Activated T-helper 2 cell treated with anti-CD3 and anti-CD28 coated beads, Interferon-gamma antibody, Interleukin-2, Interleukin-4, amounts not matched to agents 10 μg/mL and 5 μg/mL and 100 μg/mL, durations not matched to agents 14 hours and 24 hours and 36 hours (primary cell): ENCODE measurements at regions not wholly inside any gene's neighbourhood (a gene's known extent, or its start where the extent isn't known, plus 50 kb on each side); places are given as distances from the start of the nearest gene placed in this dataset.

Source experiments
- DNase-seq: peaks from one replicate; pipeline ENCODE4 v3.0.0; 2021; ENCODE audit warnings: low spot score
- H3K27ac Mint-ChIP-seq: one replicate; pipeline ENCODE4 v1.8.0; 2021; ENCODE audit warnings: mixed read lengths
- H3K27me3 Mint-ChIP-seq: one replicate; pipeline ENCODE4 v1.8.0; 2021; ENCODE audit warnings: low read depth, mixed read lengths
- H3K36me3 Mint-ChIP-seq: one replicate; pipeline ENCODE4 v1.8.0; 2021; ENCODE audit warnings: low read depth, mixed read lengths
- H3K4me1 Mint-ChIP-seq: one replicate; pipeline ENCODE4 v1.8.0; 2021; ENCODE audit warnings: low read depth, mixed read lengths
- H3K4me3 Mint-ChIP-seq: one replicate; pipeline ENCODE4 v1.8.0; 2021; ENCODE audit warnings: low read depth, mild to moderate bottlenecking, moderate library complexity, mixed read lengths
- H3K9me3 Mint-ChIP-seq: one replicate; pipeline ENCODE4 v1.8.0; 2021; ENCODE audit warnings: mixed read lengths
- intact Hi-C: fragments of 100-400 bp; cut with micrococcal nuclease; formaldehyde crosslinking; loops from one replicate; pipeline ENCODE4 v1.15.1; 2023

DNA sequence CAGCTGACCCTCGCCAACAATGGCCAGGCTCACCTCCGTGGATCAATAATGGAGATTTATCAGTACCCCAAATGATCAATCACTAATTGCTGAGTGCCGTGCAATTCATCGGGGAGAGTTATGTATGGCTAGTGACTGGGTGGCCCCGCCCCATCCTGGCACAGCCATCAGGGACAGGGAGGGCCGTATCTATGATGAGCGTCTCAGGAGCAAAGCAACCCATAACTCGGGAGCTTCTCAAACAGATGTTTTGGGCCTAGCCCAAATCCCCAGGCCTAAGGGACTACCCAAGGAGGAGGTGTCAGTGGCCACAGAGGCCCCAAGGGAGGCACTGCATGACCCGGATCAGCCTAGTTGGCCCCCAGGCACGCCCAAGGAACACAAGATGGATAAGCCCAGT is 180.0 kb upstream of the LINGO1 start:
- DNase-seq: no peak
- intact Hi-C loops: no loop called here
- H3K27ac Mint-ChIP-seq: no peak overlapping the region
- H3K4me1 Mint-ChIP-seq: no peaks in the 10 kb centered on the region
- no peaks in the 10 kb centered on the region for H3K36me3 Mint-ChIP-seq
- peaks cover 8% of the 10 kb centered on the region for H3K27me3 Mint-ChIP-seq
- no peaks in the 10 kb centered on the region for H3K9me3 Mint-ChIP-seq
- no peak overlapping the region for H3K4me3 Mint-ChIP-seq

DNA sequence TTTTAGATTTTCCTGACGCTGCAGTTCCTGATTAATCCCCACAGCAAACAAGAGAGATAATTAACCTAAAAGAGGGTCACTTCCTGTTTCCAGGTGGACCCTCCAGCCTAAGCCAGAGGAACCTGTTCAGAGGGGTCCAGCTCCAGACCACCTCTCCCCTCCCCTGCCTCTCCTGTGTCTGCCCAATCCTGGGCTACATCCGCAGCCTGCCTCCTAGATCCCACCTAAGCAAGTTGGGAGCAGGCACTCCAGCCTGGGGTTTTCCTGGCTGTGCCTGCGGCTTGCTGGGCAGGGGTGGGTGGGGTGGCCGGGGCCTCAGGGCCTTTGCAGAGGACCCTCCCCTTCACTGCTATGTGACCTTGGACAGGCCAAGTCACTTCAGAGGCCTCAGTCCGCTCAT is 178.6 kb upstream of the LINGO1 start:
- H3K36me3 Mint-ChIP-seq: no peaks in the 10 kb centered on the region

DNA sequence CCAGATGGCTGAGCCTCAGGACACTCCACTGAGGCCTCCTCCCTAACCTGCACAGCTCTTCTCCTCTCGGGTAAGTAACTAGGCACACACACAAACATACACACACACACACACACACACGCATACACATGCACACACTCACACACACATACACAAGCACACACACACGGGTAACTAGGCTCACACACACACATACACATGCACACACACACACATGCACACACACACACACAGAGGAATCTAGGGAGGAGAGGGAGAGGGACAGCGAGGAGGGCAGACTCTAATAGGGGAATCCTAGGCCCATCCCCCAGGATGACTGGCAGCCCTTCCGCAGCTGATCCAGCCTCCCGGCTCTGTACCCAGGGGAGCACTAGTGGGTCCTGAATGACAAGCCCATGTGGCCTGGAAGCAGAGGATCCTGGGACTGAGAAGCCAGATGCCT is 177.4 kb upstream of the LINGO1 start:
- intact Hi-C loops: no loop called here
- no peaks in the 10 kb centered on the region for H3K4me1 Mint-ChIP-seq
- H3K36me3 Mint-ChIP-seq: no peaks in the 10 kb centered on the region
- no peak overlapping the region for H3K27ac Mint-ChIP-seq
- H3K9me3 Mint-ChIP-seq: no peaks in the 10 kb centered on the region
- no peak for DNase-seq
- no peaks in the 10 kb centered on the region for H3K27me3 Mint-ChIP-seq
- H3K4me3 Mint-ChIP-seq: no peak overlapping the region

More for the DNA sequence above, 178.6 kb upstream of the LINGO1 start:
- no peaks in the 10 kb centered on the region for H3K9me3 Mint-ChIP-seq
- no peaks in the 10 kb centered on the region for H3K4me1 Mint-ChIP-seq
- DNase-seq: no peak
- intact Hi-C loops: no loop called here
- H3K27me3 Mint-ChIP-seq: peaks cover 2% of the 10 kb centered on the region
- H3K4me3 Mint-ChIP-seq: no peak overlapping the region
- no peak overlapping the region for H3K27ac Mint-ChIP-seq

DNA sequence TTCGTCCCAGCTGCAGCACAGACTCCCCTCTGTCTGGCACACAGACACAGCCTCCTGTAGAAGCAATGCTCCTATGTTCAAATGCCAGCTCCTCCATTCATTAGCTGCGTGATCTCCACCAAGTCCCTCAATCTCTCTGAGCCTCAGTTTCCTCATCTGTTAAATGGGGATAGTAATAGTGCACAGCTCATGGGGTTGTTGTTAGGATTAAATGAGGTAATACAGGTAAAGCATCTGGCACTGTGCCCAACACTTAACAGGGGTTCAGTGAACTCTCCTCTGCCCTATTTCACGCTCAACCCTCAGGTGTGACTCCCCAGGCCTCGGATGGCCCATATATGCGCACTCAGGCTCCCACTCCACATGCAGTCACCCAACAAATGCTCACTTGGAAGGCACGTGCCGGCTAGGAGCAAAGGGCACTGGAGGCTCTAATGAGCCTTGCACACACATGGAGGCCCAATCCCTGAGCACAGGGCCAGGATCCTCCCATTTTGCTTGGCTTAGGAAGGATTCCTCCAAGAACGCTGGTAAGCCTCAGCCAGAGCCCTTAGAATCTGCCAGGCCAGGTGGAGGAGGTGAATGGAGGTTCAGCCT is 176.0 kb upstream of the LINGO1 start:
- no peak for DNase-seq
- intact Hi-C loops: no loop called here
- Mint-ChIP-seq H3K27ac (no peak overlapping the region), H3K4me1 (no peaks in the 10 kb centered on the region), H3K36me3 (no peaks in the 10 kb centered on the region), H3K9me3 (no peaks in the 10 kb centered on the region), H3K27me3 (no peaks in the 10 kb centered on the region), H3K4me3 (no peak overlapping the region)

DNA sequence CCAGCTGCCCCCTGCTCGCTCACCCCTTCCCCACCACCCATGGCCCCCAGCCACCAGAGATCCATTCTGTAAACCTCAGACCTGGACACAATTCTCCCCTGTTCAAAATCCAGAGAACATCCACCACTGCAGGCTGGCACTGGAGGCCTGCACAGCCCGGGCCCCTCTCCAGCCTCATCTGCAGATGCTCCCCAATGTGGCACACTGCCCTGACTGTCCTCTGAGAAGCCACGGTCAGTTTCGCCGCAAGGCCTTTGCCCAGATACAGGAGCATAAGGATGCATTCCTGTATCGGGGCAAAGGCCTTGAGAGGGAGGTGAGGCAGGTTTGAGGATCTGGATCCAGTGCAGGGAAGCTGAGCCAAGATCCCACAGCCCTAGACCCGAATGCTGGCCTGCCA is 175.4 kb upstream of the LINGO1 start:
- Mint-ChIP-seq H3K4me3 (no peak overlapping the region), H3K27ac (no peak overlapping the region), H3K9me3 (no peaks in the 10 kb centered on the region), H3K36me3 (no peaks in the 10 kb centered on the region), H3K27me3 (no peaks in the 10 kb centered on the region), H3K4me1 (no peaks in the 10 kb centered on the region)
- intact Hi-C loops: no loop called here
- no peak for DNase-seq

DNA sequence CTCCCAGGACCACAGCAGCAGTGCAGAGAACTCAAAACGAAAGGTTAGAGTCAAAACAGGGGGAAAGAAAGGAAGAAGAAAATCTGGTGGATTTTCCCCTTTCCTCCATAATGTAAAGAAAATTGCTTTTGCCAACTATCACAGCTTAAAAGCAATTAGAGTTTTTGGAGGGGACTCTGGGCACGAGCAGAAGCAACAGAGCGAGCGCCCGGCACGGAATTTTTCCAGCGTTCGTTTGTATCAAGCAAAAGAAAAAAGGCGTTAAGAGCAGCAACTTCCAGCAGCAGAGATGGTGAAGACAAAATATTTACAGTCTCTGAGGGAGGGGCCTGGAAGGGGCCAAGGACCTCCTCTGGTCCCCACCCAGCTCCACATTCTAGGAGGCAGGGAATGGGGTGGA is 174.9 kb upstream of the LINGO1 start:
- Mint-ChIP-seq H3K27me3 (no peaks in the 10 kb centered on the region), H3K9me3 (no peaks in the 10 kb centered on the region), H3K4me3 (no peak overlapping the region), H3K36me3 (no peaks in the 10 kb centered on the region), H3K27ac (no peak overlapping the region), H3K4me1 (no peaks in the 10 kb centered on the region)
- DNase-seq: no peak
- intact Hi-C loops: no loop called here

DNA sequence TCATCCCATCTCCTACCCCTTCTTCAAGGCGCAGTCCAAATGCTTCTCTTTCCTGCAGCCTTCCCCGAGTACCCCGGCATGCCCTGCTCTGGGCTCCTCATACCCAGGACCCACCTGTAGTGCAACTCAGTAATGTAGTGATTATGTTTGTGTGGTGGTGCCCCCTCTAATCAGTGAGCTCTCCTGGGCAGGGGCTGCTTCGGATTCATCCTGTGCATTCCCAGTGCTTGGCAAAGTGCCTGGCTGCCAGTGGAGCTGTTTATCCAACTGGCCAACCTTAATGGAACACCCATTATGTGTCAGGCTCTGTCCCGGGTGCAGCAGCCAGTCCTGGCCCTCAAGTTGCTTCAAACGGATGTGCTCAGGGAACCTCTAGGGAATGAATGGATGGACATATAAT is 174.4 kb upstream of the LINGO1 start:
- Mint-ChIP-seq H3K9me3 (no peaks in the 10 kb centered on the region), H3K27me3 (no peaks in the 10 kb centered on the region), H3K4me3 (no peak overlapping the region), H3K27ac (no peak overlapping the region), H3K4me1 (no peaks in the 10 kb centered on the region), H3K36me3 (no peaks in the 10 kb centered on the region)
- no peak for DNase-seq
- intact Hi-C loops: no loop called here

DNA sequence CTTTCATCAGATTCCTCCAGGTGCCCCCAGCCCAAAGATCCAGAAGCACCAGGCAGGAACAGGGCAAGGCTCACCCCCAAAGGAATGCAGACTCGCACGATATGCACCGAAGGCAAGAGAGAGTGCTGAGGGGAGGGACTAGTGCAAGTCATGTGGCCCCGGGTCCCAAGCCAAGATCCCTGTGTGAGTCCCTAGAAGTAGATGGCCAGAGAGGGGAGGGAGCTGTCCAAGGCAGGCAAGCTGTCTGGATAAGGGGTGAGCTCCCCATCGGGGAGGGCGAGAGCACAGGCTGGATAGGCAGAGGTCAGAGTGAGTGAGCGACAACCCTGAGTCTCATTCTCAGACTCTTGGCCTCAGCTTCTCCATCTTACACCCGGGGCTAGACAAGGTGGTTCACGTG is 171.5 kb upstream of the LINGO1 start:
- H3K27ac Mint-ChIP-seq: no peak overlapping the region
- no peaks in the 10 kb centered on the region for H3K4me1 Mint-ChIP-seq
- DNase-seq: no peak
- intact Hi-C loops: no loop called here
- H3K36me3 Mint-ChIP-seq: no peaks in the 10 kb centered on the region
- no peaks in the 10 kb centered on the region for H3K9me3 Mint-ChIP-seq
- H3K27me3 Mint-ChIP-seq: no peaks in the 10 kb centered on the region
- no peak overlapping the region for H3K4me3 Mint-ChIP-seq

DNA sequence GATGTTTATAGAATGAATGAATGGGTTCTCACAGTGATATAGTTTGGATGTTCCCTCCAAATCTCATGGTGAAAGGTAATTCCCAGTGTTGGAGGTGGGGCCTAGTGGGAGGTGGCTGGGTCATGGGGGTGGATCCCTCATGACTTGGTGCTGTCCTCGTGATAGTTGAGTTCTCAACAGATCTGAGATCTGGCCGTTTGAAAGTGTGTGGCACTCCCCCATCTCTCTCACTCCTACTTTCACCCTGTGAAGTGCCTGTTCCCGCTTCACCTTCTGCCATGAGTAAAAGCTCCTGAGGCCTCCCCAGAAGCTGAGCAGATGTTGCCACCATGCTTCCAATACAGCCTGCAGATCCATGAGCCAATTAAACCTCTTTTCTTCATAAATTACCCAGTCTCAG is 170.8 kb upstream of the LINGO1 start:
- no peaks in the 10 kb centered on the region for H3K4me1 Mint-ChIP-seq
- no peaks in the 10 kb centered on the region for H3K36me3 Mint-ChIP-seq
- no peak overlapping the region for H3K27ac Mint-ChIP-seq
- intact Hi-C loops: no loop called here
- no peaks in the 10 kb centered on the region for H3K9me3 Mint-ChIP-seq
- H3K27me3 Mint-ChIP-seq: no peaks in the 10 kb centered on the region
- no peak overlapping the region for H3K4me3 Mint-ChIP-seq
- no peak for DNase-seq

DNA sequence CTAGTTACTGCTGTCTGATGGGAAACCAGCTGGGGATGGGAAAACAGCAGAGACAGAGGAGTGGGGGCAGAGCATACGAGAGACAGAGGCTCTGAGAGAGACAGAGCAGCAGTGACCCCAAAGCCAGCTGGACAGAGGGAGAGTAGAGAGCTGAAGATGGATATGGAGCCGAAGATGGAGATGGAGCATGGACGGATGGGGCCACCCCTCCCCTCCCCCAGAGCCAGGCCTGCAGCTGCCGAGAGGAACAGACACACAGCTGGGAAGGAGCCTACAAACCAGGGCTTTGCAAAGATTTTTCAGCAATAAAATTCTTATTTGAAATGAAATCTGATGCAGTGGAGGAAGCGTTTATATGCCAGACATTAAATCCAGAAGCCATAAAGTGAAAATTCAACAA is 167.6 kb upstream of the LINGO1 start:
- DNase-seq: no peak
- Mint-ChIP-seq H3K27me3 (no peaks in the 10 kb centered on the region), H3K4me1 (no peaks in the 10 kb centered on the region), H3K27ac (no peak overlapping the region), H3K4me3 (no peak overlapping the region), H3K9me3 (no peaks in the 10 kb centered on the region), H3K36me3 (no peaks in the 10 kb centered on the region)
- intact Hi-C loops: no loop called here

DNA sequence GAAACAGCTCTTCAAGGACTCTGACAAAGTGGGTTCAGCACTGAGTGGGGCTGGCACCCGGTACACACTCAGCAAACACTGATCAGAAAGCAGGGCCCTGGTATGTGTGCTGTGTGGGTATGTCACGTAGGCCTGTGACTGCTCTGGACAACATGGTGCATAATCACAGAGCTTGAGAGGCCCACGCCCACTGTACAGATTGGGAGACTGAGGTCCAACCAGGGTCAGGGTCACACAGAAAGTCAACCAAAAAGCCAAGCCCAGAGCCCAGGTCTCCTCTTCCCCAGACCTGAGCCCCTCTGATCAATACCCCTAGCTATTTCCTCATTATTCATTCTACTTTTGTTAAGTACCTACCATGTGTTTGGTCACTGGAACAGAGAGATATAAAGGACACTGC is 166.1 kb upstream of the LINGO1 start:
- Mint-ChIP-seq H3K36me3 (no peaks in the 10 kb centered on the region), H3K4me1 (no peaks in the 10 kb centered on the region), H3K27me3 (no peaks in the 10 kb centered on the region), H3K4me3 (no peak overlapping the region), H3K9me3 (no peaks in the 10 kb centered on the region), H3K27ac (no peak overlapping the region)
- no peak for DNase-seq
- intact Hi-C loops: no loop called here

DNA sequence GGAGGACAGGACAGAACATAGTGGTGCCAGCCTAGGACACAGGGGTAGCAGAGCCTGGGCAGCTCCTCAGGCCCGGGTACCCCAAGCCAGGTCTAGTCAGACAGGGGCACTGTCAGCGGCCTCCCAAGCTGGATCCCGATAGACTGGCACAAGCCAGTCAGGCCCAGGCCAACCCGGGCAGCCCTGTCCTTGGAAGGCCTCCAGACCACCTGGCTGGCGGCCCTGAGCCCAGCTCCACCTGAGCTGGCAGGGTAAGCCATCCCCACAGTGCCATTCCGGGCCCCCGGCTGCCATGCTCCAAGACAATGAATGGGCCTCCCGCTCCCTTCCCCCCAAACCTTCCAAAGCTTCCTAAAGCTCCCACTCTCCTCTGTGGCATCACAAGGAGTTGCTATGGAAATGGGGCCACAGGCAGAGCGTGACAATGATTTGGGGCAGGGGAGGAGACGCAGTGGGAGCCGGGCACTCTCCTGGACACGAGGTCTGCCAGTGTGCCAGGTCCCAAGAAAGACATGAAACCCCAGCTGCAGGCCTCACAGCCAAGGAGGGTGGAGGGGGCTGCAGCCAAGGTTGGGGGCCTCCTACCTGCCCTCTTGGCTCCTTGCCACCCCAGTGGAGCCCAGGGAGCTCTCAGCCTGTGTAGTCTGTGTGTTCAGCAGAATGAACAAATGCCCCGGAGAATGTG is 165.6 kb upstream of the LINGO1 start:
- H3K27me3 Mint-ChIP-seq: no peaks in the 10 kb centered on the region
- H3K27ac Mint-ChIP-seq: no peak overlapping the region
- DNase-seq: no peak
- H3K9me3 Mint-ChIP-seq: no peaks in the 10 kb centered on the region
- no peaks in the 10 kb centered on the region for H3K36me3 Mint-ChIP-seq
- H3K4me1 Mint-ChIP-seq: no peaks in the 10 kb centered on the region
- H3K4me3 Mint-ChIP-seq: no peak overlapping the region
- intact Hi-C loops: no loop called here

DNA sequence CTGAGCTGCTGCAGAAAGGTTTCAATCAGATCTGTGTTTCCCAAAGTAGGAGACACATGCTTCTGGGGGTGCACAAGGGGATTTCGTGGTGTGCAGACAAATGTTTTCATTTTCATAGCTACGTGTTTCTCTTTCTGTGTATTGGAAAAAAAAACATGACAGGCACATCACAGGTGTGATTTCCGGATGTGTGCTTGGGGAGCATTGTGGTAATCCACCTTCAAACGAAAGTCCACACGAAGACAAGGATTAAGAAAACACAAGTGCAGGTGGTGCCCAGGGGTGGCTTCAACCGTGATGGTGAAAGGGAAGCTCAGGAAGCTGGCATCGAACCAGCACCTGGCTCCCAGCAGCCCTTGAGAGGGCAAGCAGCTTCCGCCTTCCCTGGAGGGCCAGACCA is 164.6 kb upstream of the LINGO1 start:
- Mint-ChIP-seq H3K4me1 (no peaks in the 10 kb centered on the region), H3K36me3 (no peaks in the 10 kb centered on the region), H3K4me3 (no peak overlapping the region), H3K27ac (no peak overlapping the region), H3K9me3 (no peaks in the 10 kb centered on the region), H3K27me3 (no peaks in the 10 kb centered on the region)
- no peak for DNase-seq
- intact Hi-C loops: no loop called here
